Myocyte (in vitro differentiated cells): ENCODE measurements at regions not wholly inside any gene's neighbourhood (a gene's known extent, or its start where the extent isn't known, plus 50 kb on each side); places are given as distances from the start of the nearest gene placed in this dataset. TPM values are rescaled to one million over a fixed set of nuclear protein-coding genes. Genes with fewer than 3 reads are reported as not detected.
"Not testable (repeated sequence)": the region's sequence is repeated elsewhere in the genome, so short reads cannot be mapped to it uniquely, and the experiment has no call there.

Experiments
- DNase-seq: peaks from one replicate; pipeline ENCODE4 v3.0.0-alpha.2; 2012; ENCODE audit warnings: low read depth
- microRNA-seq: library from miRNA; unstranded; fragments of <30 nt; microRNA quantifications from one replicate; pipeline ENCODE4, GENCODE V29; 2016

GRCh38 chr16:21533474-21533873 is 65.9 kb upstream of the METTL9 start:
- not testable (repeated sequence) for DNase-seq

GRCh38 chr16:21534561-21534960 is 64.8 kb upstream of the METTL9 start:
- peak; percentile 76 for DNase-seq

GRCh38 chr16:21535201-21535600 is 64.2 kb upstream of the METTL9 start:
- DNase-seq, result not testable (repeated sequence)

GRCh38 chr16:21536740-21537139 is 62.6 kb upstream of the METTL9 start:
- not testable (repeated sequence) for DNase-seq

GRCh38 chr16:21537598-21537997 is 61.8 kb upstream of the METTL9 start:
- DNase-seq, result not testable (repeated sequence)

GRCh38 chr16:21539107-21539618 is 60.2 kb upstream of the METTL9 start:
- peak; percentile 86 for DNase-seq

- not testable (repeated sequence) for DNase-seq
These were observed 58.5 kb upstream of the METTL9 start for GRCh38 chr16:21540770-21541433.

GRCh38 chr16:21541611-21542051 is 57.7 kb upstream of the METTL9 start:
- DNase-seq, result not testable (repeated sequence)

- DNase-seq, result not testable (repeated sequence)
These were observed 57.3 kb upstream of the METTL9 start for GRCh38 chr16:21542075-21542474.

- DNase-seq, result not testable (repeated sequence)
These were observed 56.8 kb upstream of the METTL9 start for GRCh38 chr16:21542491-21543124.

- DNase-seq, result peak; percentile 54
These were observed 56.1 kb upstream of the METTL9 start for GRCh38 chr16:21543151-21543836.

GRCh38 chr16:21545664-21546326 is 53.6 kb upstream of the METTL9 start:
- not testable (repeated sequence) for DNase-seq

GRCh38 chr16:21549396-21549795 is 50.0 kb upstream of the METTL9 start:
- DNase-seq, result not testable (repeated sequence)

Small RNAs in the stretch of these regions (microRNA-seq; reads per million reads assigned to microRNA genes)
- gene MIR3680-1, result not detected
